ENCODE measurements at regions not wholly inside any gene's neighbourhood (a gene's known extent, or its start where the extent isn't known, plus 50 kb on each side); places are given as distances from the start of the nearest gene placed in this dataset.

DNA sequence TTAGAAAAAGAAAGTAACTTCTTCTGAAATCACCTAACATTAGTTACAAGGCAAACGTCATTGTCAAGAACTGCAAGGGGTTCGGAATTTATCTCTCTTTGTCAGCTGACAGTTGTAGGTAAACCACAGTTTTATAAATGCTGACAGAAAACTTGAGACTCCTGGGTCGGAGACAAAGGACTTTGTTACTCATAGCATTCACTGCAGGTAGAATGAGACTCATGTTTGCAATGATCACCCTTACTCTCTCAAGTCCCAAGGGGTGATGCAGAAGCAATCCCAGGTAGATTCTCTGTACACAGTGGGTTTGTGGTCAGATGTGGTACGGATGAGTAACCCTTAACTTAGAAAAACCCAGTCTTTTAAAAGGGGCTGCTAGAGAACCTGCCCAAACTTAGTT is 757.8 kb downstream of the TRIB2 start:
- BruUV-seq (replicated peaks): no TSS peak
- TF ChIP-seq GATA2 (IDR thresholded peaks at IDR 0.05; ENCODE audit: insufficient read depth, insufficient read length, low read depth, low read length) (no peak), EZH2 (IDR thresholded peaks at IDR 0.05; ENCODE audit: borderline replicate concordance, low read depth, low read length, severe bottlenecking) (no peak), POLR2A (IDR thresholded peaks at IDR 0.05; ENCODE audit: low read depth, low read length) (no peak), POLR2AphosphoS5 (IDR thresholded peaks at IDR 0.05; ENCODE audit: insufficient read depth, low read depth, low read length) (no peak), JUN (IDR thresholded peaks at IDR 0.05; ENCODE audit: borderline replicate concordance, insufficient read depth, insufficient read length, low read depth) (no peak), FOS (IDR thresholded peaks at IDR 0.05; ENCODE audit: borderline replicate concordance, insufficient read depth, low read length) (no peak), MYC (IDR thresholded peaks at IDR 0.05; ENCODE audit: low read depth, low read length) (no peak)
- TF ChIP-seq, protein P1, sequence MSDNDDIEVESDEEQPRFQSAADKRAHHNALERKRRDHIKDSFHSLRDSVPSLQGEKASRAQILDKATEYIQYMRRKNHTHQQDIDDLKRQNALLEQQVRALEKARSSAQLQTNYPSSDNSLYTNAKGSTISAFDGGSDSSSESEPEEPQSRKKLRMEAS (IDR thresholded peaks at IDR 0.05; ENCODE audit: insufficient read depth, insufficient read length): no peak
- TF ChIP-seq, protein P2, sequence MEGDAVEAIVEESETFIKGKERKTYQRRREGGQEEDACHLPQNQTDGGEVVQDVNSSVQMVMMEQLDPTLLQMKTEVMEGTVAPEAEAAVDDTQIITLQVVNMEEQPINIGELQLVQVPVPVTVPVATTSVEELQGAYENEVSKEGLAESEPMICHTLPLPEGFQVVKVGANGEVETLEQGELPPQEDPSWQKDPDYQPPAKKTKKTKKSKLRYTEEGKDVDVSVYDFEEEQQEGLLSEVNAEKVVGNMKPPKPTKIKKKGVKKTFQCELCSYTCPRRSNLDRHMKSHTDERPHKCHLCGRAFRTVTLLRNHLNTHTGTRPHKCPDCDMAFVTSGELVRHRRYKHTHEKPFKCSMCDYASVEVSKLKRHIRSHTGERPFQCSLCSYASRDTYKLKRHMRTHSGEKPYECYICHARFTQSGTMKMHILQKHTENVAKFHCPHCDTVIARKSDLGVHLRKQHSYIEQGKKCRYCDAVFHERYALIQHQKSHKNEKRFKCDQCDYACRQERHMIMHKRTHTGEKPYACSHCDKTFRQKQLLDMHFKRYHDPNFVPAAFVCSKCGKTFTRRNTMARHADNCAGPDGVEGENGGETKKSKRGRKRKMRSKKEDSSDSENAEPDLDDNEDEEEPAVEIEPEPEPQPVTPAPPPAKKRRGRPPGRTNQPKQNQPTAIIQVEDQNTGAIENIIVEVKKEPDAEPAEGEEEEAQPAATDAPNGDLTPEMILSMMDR (IDR thresholded peaks at IDR 0.05; ENCODE audit: extremely low read depth in 1 of 2, insufficient read depth in 1 of 2, low read depth in 1 of 2, low read length in 2 of 2): no peak
- Histone ChIP-seq H2AFZ (ENCODE audit: low read depth, low read length) (no peak overlapping the region), H3K9me3 (replicated peaks; ENCODE audit: control insufficient read depth, insufficient read depth, low read length) (no peaks in the 10 kb centered on the region), H3K4me3 (replicated peaks in 1 of 3; ENCODE audit: insufficient read depth in 1 of 3, low read depth in 1 of 3, low read length in 3 of 3) (no peak overlapping the region), H3K79me2 (ENCODE audit: control insufficient read depth, insufficient read depth, low read length) (no peaks in the 10 kb centered on the region), H3K27ac (ENCODE audit: insufficient read depth, low read depth, low read length) (no peak overlapping the region), H3K4me1 (ENCODE audit: control insufficient read depth, extremely low read depth, insufficient read depth, low read length) (no peaks in the 10 kb centered on the region), H3K27me3 (ENCODE audit: control insufficient read depth in 2 of 2, insufficient read depth in 2 of 2, low read length in 2 of 2) (no peaks in the 10 kb centered on the region), H3K9me1 (replicated peaks; ENCODE audit: control insufficient read depth, extremely low read depth, insufficient read depth, low read length) (no peaks in the 10 kb centered on the region), H3K4me2 (ENCODE audit: insufficient read depth, low read length) (no peak overlapping the region), H4K20me1 (replicated peaks; ENCODE audit: control insufficient read depth, extremely low read depth, insufficient read depth, low read length) (no peaks in the 10 kb centered on the region), H3K36me3 (ENCODE audit: control insufficient read depth in 2 of 2, extremely low read depth in 1 of 2, insufficient read depth in 2 of 2, low read length in 2 of 2) (no peaks in the 10 kb centered on the region), H3K9ac (replicated peaks; ENCODE audit: extremely low read depth, insufficient read depth, low read length) (no peak overlapping the region)
- intact Hi-C loops (cut with micrococcal nuclease) (no loop called here), dilution Hi-C loops (cut with MboI; ENCODE audit: extremely low pct_ligation_motif_present, low sequenced_read_pairs) (no loop called here)
- DNase-seq (ENCODE audit: low read depth, low spot score) (no peak), FAIRE-seq (no peak)
- ChIA-PET POLR2A (no interaction called here), CTCF (no interaction called here)

All from endothelial cell of umbilical vein (primary cell).